ENCODE measurements at regions not wholly inside any gene's neighbourhood (a gene's known extent, or its start where the extent isn't known, plus 50 kb on each side); places are given as distances from the start of the nearest gene placed in this dataset.

DNA sequence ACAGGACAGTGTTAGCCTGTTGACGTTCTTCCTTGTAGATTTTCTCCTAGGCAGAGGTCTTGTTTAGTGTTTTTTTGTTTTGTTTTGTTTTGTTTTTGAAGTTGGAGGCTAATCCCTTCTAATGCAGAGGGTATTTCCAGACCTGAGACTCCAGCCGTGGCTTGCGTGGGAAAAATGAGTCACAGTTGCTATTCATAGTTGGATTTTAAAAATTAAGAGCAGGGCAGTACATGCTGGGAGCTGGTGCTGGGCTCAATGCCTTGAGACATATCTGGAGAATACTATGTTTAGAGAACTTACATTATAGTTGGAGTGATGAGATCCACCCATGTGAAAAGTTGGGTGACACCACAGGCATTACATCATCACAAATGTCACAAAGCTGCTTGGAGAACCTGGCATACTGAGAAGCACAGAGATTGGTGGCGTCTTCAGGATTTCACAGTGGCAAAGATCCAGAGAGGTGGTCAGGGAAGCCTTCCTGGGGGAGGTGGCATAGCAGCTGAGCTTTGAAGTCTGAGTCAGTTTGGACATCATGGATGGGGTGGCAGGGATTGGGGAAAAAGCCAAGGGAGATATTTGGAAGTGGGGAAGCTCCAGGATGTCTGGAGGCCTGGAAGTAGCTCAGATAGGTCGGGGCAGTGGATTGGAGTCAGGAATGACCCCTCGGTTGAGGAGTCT is 249.4 kb downstream of the LOXHD1 start:
- no peak for DNase-seq (ENCODE audit: low read depth)

DNA sequence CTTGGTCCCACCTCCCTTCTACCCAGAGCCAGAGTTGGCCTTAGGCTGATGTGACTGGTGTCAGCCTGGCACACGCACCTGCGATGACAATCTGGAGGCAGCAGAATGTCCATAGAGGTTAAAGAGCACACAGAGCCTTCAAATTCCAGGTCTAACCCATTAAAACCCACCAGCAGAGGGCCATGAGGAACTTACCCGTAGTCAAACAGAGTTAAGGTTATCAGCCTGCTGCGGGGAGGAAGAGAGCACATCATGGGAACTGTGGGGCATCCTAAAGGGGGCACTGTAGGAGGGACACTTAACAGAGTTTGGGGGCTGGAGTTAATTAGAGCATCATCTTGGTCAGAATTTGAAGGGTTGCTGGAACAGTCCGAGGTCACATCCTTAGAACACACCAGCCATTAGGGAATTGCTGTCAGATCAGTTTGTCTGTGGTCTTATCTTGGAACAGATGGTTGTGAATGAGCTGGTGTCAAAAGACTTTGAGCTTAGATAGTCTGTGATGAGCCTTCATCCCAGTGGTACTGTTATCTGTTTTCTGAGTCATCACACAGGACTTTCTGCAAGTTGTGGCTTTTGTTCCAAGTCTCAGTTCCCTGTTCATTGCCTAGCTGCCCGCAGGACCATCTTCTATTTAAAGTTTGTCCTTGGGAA is 248.6 kb downstream of the LOXHD1 start:
- no peak for DNase-seq (ENCODE audit: low read depth)

DNA sequence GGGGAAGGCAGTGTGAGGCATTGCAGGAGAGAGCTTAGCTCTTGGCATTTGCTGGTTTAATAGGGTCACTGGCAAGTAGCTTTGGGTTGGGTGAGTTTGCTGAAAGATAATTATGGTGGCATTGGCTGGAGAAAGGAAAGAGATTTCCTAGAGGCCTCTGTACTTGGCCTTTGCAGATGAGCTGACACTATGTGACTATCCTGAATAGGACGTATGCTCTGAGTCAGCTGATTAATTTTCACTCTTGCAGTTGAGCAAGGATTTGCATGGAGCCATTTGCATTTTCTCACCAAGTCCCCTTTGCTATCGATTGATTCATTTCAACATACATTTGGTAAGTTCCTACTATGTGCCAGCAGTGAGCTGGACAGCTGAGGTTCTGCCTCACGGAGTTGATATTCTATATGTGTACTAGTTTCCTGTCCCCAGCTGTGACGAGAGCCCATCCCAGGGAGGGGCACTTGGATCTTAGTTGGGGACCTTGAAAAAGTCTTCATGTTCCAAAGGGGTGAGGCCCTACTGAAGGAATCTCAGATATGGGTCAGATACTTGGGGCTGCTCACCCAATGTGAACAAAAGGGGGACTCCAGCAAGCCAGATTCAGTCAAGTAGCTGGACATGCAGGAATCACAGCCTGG is 245.7 kb downstream of the LOXHD1 start:
- no peak for DNase-seq (ENCODE audit: low read depth)

DNA sequence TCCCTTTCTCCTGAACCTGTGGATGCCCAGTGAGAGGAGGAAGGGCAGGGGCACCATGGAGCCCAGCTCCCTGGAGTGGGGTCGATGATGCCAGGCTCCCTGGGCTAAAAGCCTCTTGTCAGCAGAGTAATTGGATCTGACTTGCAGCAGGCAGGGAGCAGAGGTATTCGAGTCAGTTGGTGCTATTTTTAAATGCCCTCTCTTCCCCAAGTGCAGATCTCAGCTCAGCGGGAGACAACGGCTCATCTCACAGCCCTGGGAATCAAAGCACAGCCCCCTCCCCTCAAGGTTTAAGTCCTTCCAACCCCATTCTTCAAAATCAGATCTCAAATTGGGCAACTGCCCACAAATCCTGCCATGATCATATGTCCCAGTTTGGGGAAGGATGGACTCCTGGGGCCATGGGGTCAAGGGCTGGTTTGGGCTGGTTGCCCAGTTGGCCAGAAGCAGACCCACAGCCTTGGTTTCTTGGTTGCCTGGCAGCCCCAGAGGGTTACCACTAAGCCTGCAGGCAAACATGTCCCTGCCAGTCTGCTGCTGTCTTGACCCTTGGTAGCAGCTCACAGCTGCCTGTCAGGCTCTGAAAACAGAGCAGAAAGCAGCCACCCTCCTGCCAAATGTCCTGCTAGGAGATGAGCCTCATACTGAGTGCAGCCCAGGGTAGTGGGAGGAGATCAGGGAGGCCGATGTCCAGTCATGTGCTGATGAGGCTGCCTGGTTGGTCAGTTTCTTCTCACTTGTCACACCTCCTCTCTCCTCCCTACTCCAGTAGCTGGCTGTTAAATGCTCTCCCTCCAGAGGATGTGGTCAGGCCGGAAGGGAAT is 244.9 kb downstream of the LOXHD1 start:
- DNase-seq (ENCODE audit: low read depth), result no peak

DNA sequence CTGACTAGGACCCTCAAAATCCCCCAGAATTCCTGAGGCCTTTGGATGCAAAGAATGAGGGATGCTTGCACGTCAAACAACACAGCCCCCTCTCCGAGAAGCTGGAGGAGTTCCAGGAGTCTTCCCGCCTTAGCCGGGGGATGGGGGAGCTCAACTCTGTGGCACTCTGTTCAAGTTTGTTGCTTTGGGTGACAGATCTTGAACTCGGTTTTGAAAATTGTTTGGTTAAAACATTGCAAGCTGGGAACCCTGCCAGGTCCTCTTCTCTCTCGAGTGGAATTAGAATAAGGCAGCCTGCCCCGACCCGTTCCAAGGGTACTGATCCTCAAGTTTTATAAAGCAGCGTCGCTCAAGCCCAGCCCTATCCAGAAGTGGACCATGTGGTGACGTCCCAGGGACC is 244.1 kb downstream of the LOXHD1 start:
- DNase-seq (ENCODE audit: low read depth), result no peak

DNA sequence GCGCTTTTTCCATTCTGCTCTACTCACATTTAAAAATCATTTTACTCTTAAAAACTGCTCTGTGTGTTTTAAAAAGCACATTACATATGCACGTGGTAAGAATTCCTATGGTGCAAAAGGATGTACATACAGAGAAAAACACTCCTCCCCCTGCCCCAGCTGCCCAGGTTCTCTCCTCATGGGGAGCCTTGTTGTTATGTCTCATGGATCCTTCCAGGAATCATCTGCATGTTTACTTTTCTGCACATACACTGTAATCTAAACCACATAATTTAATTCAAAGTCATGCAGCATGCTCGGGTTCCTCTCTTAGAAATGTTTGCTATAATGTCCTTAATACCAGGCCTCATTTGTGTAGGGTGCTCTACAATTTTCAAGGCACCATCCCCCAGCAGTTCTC is 243.3 kb downstream of the LOXHD1 start:
- no peak for DNase-seq (ENCODE audit: low read depth)

DNA sequence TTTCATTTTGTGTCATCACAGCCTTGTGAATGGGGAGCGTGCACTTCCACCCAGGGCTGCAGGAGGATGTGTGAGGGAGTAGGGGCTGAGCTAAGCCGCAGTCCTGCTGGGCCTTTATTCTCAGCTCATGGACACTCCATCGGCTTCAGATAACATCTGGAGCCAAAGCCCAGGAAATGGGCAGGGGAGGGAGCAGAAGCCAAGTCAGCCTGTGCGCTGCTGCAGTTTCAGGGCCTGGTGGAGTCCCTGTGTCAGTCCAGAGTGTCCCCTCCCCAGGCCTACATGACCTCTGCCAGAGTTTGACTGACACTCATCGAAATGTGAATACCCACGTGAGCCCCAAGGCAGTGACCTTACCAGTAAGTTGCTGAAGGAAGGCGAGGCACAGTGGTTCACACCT is 242.2 kb downstream of the LOXHD1 start:
- no peak for DNase-seq (ENCODE audit: low read depth)

DNA sequence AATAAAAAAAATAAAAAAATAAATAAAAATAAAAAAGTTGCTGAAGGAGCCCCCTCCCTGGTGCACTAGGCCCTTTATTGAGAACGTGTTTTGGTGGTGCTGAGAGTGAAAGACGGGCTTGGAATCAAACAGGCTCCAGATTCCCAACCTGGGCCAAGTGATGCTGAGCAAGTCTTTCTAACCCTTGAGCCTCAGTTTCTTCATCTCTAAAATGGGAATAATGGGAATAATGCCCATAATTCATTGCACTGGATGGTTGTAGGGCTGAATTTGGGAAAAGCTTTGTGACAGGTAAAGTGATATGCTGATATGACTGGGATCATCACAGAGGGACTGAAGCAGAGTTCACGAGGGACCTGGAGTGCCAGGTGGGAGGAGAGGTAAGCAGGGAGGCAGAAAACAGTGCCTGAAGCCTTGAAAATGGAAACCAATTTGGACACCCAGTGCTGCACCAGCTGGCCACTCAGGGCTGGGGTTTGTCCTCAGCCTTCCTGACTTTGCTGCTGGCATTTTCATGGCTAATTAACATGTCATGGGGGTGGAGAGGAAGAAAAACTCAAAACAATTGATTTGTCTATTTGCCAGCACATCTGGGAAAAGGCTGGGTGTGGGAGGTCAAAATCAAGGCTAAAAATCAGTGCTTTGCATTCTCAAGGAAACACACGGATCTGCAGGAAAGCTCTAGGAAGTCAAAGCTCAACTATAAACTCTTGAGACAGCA is 241.3 kb downstream of the LOXHD1 start:
- no peak for DNase-seq (ENCODE audit: low read depth)

DNA sequence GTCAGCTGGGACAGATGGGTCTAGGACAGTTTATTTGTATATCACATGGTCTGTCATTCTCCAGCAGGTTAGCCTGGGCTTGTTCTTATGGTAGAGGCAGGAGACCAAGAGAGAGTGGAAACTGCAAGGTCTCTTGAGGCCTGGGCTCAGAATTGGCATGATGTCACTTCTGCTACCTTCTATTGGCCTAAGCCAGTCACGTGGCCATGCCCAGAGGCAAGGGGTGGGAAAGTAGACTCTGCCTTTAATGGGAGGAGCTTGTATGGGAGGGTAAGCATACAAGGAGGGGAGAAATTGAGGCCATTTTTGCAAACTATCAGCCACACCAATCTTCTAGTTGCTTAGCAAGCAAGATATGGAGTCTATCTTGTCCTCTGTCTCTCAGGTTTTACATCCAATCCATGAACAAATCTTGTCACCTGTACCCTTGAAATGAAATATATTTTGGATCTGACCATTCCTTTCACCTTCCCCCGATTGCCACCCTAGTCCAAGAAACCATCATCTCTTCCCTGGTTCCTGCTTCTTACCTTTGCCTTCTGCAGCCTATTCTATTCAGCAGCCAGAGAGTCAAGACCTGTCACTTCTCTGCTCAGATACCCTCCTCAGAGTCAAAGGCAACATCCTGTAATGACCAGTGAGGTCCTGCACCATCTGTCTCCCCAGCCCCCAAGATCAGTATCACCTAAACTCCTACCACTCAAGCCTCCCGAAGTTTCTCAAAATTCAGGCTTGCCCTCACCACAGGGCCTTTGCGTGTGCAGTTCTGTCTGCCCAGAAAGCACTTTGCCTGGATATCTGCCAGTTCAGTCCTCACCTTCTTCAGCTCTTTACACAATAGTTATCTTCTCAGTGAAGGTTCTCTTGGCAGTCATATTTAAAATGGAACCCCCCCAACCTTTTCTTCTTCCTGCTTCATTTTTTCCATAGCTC is 240.0 kb downstream of the LOXHD1 start:
- no peak for DNase-seq (ENCODE audit: low read depth)

DNA sequence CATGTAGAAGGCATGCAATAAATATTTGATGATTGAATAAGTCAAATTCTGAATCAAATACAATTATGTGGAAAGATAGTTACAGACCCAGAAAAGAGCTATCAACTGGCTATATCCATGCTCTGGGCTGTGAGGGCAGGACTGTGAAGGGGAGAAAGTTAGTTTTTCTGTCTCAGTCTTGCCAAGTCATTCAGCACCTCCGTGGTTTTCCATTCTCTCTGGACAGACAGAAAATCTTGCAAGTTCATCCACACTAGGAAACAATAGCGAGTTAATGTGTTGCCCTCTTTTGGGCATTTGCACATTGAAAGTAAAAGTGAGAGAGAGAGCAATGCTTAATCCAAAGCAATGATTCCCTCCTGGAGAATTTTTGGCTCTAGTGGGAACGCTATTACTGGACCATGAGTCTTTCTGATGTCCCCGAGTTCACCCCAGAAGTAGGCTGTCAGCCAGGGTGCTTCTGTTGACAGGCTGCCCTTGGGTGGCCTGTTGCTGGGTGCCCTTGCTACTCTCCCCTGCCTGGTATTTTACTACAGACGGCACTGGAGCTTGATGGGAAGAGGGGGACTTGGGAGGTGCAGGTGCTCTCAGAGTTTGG is 238.3 kb downstream of the LOXHD1 start:
- DNase-seq (ENCODE audit: low read depth), result no peak

DNA sequence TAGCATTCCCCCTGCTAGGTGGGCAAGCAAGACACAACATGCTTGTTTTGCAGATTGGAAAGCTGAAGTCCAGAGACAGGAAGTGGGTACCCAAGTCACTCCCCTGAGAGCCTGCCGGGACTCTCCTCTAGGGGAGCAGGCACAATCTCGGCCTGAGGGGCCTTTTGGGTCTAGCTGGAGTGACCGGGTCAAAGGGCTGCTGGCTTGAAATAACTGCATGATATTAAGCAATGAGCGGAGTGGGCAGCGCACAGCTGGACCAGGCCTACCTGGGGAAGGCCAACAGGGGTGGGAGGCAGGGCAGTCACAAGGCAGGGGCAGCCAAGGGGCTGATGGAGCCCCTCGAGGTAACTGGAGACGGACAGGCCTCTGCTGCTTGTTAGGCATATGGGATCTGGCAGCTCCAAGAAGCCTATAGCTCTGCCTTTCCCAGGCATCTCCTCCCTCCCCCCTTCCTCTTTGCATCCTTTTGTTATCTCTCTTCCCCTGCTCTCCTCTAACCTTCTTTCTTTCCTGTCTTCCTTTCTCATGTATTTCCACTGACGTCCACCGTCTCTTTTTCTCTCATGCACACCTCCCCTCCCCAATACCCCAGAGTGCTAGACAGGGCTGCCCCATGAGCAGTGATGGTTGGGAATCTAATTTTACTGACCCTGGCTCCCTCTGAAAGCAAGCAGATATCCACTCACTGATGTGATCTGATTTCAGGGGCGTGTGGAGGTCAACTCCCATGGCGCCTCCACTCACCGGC is 237.5 kb downstream of the LOXHD1 start:
- DNase-seq (ENCODE audit: low read depth), result no peak

DNA sequence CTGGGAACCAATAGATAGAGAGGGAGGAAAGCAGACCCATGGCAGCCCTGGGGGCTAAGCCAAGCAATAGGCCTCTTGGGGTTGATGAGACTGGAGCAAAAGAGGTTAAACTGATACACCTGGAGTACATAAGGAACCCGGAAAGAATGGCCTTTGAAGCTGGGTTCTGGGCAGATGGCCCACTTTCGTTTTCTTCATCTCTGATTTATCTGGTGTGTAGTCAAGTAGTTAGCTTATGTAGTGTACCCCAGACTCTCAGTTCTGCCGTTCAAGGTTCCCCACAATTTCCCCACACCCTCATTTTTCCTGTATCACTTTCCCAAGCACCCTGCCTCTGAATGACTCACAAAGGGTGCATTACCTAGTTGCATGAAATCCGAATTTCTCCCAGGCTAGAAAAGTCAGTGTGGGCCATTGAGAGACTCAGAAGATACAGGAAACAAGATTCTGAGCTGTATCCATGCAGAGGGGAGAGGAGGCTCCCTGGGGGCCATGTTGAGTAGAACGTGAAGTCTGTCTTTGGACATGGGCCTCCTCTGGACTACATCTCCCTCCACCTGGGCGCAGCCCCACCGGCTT is 235.0 kb downstream of the LOXHD1 start:
- no peak for DNase-seq (ENCODE audit: low read depth)

DNA sequence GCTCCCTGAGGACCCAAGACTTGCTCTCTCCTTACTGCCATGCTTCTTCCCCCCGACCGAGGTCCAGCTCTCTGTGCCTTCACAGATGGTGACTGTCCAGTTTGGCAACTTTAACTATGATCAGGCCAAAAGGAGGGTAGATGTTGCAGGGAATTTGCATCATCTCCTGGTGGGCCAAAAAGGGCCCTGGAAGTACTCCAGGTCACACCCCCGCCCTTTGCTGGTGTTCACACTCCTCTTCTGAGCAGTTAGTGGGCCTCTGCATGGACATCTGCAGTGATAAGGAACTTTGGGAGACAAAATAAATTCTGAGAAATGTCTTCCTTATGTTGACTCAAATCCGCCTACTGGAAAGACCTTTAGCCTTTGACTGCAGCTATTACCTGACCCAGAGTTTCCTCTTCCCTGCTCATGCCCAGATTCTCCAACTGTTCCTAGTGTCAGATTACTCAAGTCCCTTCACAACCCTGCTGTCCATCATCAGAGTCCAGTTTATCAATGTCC is 234.4 kb downstream of the LOXHD1 start:
- no peak for DNase-seq (ENCODE audit: low read depth)

DNA sequence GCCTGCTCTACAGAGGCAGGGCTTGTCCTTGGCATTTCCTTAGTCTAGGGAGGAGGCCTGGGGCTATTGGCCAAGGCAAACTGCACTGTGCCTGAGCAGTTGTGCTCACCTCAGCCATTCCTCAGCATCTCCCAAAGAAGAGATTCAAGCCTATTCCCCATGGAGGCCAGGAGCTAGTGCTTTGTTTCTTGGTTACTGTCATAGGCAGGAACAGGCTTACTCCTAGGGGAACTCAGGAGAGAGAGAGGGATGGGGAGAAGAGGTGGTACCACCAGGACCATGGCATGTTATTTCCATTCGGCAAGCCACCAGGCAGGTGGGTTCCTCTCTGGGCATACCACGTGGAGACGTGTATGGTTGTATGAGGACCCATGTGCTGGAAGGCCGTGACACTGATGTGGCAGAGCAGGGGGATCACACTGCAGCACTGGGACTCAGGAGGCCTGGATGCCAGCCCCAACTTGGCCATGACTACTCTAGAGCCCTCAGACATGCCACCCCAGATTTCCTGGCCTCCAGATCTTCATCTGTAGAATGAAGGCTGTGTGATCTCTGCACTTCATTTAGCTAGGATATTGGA is 233.7 kb downstream of the LOXHD1 start:
- no peak for DNase-seq (ENCODE audit: low read depth)

DNA sequence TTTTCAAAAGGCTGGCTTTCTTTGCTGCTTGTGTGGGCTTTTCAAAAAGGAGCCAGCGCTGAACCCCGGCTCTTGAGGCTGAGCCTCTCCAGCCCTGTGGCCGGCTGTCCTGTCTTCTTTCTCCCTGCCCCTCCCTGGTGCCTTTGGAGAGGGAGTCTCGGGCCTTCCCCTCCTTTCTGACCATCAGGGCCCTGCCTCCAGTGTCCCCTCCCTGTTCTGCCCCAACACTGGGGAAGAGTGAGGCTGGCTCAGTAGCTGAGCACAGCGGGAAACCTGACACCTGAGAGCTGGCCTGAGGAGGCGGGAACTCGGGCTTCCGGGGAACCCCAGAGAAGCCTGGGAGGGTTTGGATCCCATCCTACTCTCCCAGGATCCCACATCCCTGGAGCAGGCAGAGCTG is 232.1 kb downstream of the LOXHD1 start:
- DNase-seq (ENCODE audit: low read depth), result no peak

DNA sequence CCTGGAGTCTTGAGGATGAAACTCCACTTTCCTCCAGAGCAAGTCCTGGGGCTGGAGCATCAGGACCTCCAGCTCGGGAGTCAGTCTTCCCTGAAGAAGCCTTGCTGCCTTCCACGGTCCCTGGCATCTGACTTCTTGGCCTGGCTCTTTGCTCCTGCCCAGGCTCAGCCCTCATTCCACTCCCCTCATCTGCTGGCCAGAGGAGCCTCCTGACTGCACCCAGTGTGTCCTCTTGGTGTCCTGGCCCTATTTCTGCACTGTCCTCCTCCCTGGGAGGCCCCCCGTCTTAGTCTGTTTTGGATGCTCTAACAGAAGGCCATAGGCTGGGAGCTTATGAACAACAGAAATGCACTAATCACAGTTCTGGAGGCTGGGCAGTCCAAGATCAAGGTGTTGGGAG is 231.5 kb downstream of the LOXHD1 start:
- DNase-seq (ENCODE audit: low read depth), result no peak

DNA sequence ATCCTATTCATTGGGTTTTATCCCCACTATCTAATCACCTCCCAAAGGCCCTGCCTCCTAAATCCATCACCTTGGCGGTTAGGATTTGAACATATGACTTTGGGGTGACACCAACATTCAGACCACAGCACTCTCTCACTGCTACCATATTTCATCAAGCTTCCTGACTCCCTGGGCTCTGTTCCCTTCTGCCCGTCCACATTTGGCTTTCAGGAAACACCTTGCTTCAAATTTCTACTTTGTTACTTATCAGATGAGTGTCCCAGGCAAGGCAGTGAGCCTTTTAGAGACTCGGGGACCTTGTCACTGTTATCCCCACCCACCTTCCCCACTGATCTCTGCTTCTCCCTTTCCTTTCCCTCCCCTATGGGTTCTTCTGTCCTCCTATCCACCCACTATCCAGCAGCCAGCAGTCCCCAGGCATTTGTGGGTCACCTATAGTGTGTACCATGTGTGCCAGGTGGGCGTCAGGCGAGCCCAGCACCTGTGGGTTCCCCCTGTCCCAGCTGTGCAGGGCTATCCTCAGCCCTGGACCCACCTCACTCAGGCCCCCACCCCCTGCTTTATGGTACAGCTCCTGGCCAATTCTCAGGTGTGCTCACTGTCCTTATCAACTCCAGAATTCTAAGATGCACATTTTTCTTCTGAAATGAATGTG is 230.9 kb downstream of the LOXHD1 start:
- no peak for DNase-seq (ENCODE audit: low read depth)

DNA sequence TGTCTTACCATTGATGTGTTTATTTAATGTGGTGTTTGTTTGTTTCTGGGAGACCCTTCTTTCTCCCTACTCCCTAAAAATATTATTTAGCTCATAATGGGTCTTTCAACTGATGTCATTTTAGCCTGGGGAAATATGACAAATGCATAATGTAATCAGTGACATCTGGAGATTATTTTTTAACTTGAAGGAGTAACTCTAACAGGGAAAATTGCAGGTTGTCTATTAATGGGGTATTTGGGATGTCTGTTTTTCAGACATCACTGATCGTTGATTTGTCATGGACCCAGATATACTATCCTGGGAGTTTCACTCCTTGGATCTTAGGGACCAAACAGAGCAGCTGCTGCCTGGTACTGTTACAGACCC is 230.4 kb downstream of the LOXHD1 start:
- no peak for DNase-seq (ENCODE audit: low read depth)
